HG03060 (cell line): ENCODE measurements at regions not wholly inside any gene's neighbourhood (a gene's known extent, or its start where the extent isn't known, plus 50 kb on each side); places are given as distances from the start of the nearest gene placed in this dataset.
"Not testable (repeated sequence)": the region's sequence is repeated elsewhere in the genome, so short reads cannot be mapped to it uniquely, and the experiment has no call there.

ENCODE experiments used
- ATAC-seq: cut with Tn5 transposase; IDR thresholded peaks from one replicate; pipeline ENCODE4 v1.9.1; 2021; ENCODE audit warnings: low read depth, moderate number of reproducible peaks; ENCODE audit not compliant: unreplicated experiment

- ATAC-seq, result no peak
Measured at GRCh38 chr6:15748341-15748740, 85.5 kb upstream of the DTNBP1 start.

- ATAC-seq, result no peak
Measured at GRCh38 chr6:15747354-15747883, 84.6 kb upstream of the DTNBP1 start.

GRCh38 chr6:15745781-15746180 is 83.0 kb upstream of the DTNBP1 start:
- ATAC-seq, result no peak

- ATAC-seq, result no peak
Measured at GRCh38 chr6:15744818-15745402, 82.1 kb upstream of the DTNBP1 start.

GRCh38 chr6:15742013-15742412 is 79.2 kb upstream of the DTNBP1 start:
- ATAC-seq, result not testable (repeated sequence)

GRCh38 chr6:15741405-15741804 is 78.6 kb upstream of the DTNBP1 start:
- ATAC-seq, result no peak

- no peak for ATAC-seq
Measured at GRCh38 chr6:15739867-15740266, 77.0 kb upstream of the DTNBP1 start.

- ATAC-seq, result no peak
Measured at GRCh38 chr6:15739353-15739752, 76.5 kb upstream of the DTNBP1 start.

- ATAC-seq, result not testable (repeated sequence)
Measured at GRCh38 chr6:15738195-15738594, 75.4 kb upstream of the DTNBP1 start.

- ATAC-seq, result no peak
Measured at GRCh38 chr6:15736297-15736696, 73.5 kb upstream of the DTNBP1 start.

- ATAC-seq, result no peak
Measured at GRCh38 chr6:15735567-15736265, 72.9 kb upstream of the DTNBP1 start.

GRCh38 chr6:15734118-15734897 is 71.5 kb upstream of the DTNBP1 start:
- no peak for ATAC-seq

GRCh38 chr6:15730922-15731321 is 68.1 kb upstream of the DTNBP1 start:
- no peak for ATAC-seq

GRCh38 chr6:15730442-15730841 is 67.6 kb upstream of the DTNBP1 start:
- no peak for ATAC-seq

- no peak for ATAC-seq
Measured at GRCh38 chr6:15722731-15723130, 59.9 kb upstream of the DTNBP1 start.

GRCh38 chr6:15716889-15717288 is 54.1 kb upstream of the DTNBP1 start:
- ATAC-seq, result no peak

- ATAC-seq, result no peak
Measured at GRCh38 chr6:15715851-15716250, 53.0 kb upstream of the DTNBP1 start.

GRCh38 chr6:15715060-15715459 is 52.2 kb upstream of the DTNBP1 start:
- ATAC-seq, result no peak

- no peak for ATAC-seq
Measured at GRCh38 chr6:15714658-15715057, 51.8 kb upstream of the DTNBP1 start.

- no peak for ATAC-seq
Measured at GRCh38 chr6:15713325-15713724, 50.5 kb upstream of the DTNBP1 start.

GRCh38 chr6:15712797-15713196 is 50.0 kb upstream of the DTNBP1 start:
- no peak for ATAC-seq
